Retinal pigment epithelial cell (primary cell): ENCODE measurements at regions not wholly inside any gene's neighbourhood (a gene's known extent, or its start where the extent isn't known, plus 50 kb on each side); places are given as distances from the start of the nearest gene placed in this dataset.

ENCODE experiments used
- DNase-seq: peaks from one replicate; pipeline ENCODE4 v3.0.0-alpha.2; 2010; ENCODE audit warnings: low read depth
- H3K4me3 ChIP-seq: 2 replicates; pipeline ENCODE4 v1.5.1; 2011; ENCODE audit warnings: mild to moderate bottlenecking, low read length, control low read depth, moderate library complexity
- TF ChIP-seq, protein P1 (sequence below): conservative IDR thresholded peaks from 2 replicates; pipeline ENCODE4 v1.5.1; 2011; ENCODE audit warnings: low read depth, low read length, control low read depth, inconsistent platforms

DNA sequence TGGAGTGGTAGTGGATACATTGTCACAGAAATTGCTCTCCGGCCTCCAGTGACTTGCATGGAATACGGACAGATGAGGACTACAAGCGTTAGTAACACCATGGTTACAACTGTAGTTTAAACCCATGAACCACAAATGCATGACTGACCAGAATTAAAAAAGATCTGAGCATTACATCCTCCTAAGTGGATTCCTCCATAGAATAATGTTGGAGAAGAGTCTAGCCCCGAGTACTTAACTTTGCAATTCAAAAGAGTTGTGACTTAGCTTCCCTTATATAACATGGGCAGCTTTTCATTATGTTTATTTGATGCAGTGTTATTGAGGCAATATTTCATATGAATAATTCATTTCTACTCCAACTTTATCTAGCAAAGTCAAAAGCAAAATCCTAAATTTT, 457.2 kb upstream of the TMPO start:
- TF ChIP-seq, protein P1, sequence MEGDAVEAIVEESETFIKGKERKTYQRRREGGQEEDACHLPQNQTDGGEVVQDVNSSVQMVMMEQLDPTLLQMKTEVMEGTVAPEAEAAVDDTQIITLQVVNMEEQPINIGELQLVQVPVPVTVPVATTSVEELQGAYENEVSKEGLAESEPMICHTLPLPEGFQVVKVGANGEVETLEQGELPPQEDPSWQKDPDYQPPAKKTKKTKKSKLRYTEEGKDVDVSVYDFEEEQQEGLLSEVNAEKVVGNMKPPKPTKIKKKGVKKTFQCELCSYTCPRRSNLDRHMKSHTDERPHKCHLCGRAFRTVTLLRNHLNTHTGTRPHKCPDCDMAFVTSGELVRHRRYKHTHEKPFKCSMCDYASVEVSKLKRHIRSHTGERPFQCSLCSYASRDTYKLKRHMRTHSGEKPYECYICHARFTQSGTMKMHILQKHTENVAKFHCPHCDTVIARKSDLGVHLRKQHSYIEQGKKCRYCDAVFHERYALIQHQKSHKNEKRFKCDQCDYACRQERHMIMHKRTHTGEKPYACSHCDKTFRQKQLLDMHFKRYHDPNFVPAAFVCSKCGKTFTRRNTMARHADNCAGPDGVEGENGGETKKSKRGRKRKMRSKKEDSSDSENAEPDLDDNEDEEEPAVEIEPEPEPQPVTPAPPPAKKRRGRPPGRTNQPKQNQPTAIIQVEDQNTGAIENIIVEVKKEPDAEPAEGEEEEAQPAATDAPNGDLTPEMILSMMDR = no peak
- no peak overlapping the region for H3K4me3 ChIP-seq
- DNase-seq = no peak

DNA sequence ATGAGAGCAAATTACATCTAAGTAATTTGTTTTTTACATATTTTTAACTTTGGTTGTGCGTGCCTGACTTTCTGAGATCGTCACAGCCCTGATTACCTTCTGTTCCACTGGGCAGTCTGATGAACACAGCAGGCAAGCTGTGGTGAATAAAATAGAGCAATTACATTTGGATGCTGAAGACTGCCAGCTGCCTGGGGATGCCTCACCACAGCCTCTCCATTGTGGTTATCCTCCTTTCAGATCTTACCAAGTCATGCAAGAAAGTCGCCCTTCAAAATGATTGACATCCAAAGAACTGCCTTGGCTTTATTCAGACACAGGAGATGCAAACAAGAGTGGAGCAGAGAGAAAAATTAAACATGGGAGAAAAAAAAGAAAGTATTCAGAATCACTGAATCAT, 456.6 kb upstream of the TMPO start:
- TF ChIP-seq, protein P1 = no peak
- no peak for DNase-seq
- H3K4me3 ChIP-seq = no peak overlapping the region

DNA sequence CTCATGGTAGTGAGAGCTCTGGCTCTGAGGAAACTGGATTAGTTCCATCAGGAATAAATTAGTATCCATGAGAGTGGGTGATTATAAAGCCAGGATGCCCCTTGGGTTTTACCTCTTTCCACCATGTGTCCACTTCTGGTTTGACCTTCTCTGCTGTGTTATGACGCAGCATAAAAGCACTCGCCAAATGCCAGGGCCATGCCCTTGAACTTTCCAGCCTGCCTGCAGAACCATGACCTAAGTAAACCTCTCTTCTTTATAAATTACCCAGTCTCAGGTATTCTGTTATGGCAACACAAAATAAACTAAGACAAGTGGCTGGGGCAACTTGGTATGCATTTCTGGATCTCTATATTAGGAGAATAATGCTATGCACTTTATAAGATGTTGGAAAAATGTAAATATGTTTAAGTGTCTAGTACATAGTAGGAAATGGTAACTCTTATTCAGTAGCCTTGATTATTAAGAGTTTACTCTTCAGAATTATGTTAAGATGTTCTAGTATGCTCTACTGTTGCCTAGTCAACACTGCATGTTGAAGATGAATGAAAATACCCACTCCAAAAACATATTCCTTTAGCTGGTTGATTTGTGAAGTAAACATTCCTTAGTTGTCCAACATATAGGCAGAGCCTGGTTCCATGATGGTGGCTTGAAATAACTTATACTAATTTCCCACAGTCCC, 455.6 kb upstream of the TMPO start:
- no peak overlapping the region for H3K4me3 ChIP-seq
- TF ChIP-seq, protein P1 = no peak
- no peak for DNase-seq

DNA sequence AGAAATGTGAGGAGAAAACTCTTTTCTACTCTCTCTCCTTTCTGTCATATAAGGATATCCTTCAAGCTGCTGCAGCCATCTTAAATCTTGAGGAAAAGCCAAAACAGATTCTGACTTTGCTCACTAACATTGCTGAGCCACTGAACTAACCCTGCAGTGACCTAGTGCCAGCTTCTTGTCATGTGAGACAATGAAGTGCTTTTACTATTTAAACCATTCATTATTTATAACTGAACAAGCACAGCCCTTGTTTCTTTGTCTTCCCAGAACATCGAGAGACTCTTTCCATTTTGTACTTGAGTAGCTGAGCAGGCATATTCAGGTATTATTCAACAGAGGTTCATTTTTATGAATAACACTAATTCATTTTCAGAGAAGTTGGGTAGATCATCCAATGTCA, 455.0 kb upstream of the TMPO start:
- no peak for DNase-seq
- H3K4me3 ChIP-seq = no peak overlapping the region
- TF ChIP-seq, protein P1 = no peak

DNA sequence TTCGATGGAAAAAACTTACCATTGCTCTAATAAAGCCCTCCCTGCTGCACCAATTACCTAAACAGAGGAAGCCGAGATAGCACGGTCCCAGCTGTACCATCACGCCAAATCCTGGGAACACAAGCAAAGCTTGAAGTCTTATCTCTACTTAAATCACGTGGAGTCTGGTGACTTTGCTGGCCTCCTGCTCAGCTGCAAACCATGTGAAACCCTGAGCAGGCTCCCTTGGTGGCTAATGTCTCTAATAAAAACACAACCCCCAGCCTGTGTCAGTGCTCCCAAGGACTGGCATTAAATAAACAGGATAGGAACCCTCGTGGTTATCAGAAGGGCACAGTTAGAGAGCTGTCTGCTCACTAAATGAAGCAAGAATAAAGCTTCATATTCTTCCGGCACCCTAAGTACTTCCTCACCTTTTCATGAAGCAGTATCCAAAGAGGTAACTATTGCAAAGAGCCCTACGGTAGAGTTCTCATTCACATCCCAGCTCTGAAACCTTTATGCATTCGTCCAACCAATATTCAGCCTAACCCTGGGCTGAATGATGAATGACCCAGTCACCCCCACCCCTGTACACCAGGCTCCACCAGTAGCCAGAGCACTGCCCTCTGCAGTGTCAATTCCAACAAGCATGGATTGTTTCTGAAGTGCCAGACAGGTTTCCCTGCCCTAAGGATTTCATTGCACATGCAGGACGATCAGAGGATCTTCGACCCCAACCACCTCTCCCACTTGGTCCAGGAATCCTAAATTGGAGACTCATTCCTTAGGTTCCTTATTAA, 452.7 kb upstream of the TMPO start:
- DNase-seq = peak; percentile 22
- TF ChIP-seq, protein P1 = no peak

DNA sequence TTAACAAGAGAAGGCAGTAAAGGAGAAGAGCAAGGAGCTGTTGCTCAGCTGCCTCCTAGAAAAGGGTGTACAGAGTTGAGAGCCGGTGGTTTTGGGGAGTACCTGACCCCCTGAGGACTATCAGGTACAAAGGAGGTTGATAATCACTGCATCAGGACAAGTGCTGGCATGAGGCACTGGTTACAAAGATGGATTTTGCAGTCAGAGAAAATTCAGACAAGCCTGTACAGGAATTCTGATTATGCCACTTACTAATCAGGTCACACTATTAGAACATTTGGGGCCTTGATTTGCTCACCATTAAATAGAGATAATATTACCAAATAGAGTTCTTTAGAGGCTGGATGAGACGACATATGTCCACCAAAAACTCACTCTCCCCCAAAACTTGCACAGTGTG, 450.9 kb upstream of the TMPO start:
- TF ChIP-seq, protein P1 = no peak
- DNase-seq = no peak
- no peak overlapping the region for H3K4me3 ChIP-seq

More for the DNA sequence above, 452.7 kb upstream of the TMPO start:
- no peak overlapping the region for H3K4me3 ChIP-seq

DNA sequence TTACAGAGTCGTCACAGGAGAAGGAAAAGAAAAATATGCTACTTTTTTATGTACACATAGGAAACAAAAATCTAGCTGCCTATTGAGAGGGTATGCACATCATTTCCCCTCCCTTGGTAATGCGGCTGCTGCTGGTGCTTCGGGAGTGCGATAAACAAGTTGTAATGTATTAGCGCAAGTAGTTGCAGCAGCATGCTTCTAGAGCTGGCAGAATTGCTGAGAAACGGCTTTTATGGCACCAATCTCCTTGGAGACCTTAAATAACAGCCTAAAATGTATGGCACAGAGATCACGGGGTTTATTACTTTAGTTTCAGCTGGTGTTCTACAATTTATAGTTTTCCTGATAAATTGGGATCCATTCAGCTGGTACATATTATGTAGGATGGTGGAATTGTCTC, 447.6 kb upstream of the TMPO start:
- no peak for DNase-seq
- TF ChIP-seq, protein P1 = no peak
- no peak overlapping the region for H3K4me3 ChIP-seq
